Left renal pelvis (tissue), 4 donors: ENCODE measurements at regions not wholly inside any gene's neighbourhood (a gene's known extent, or its start where the extent isn't known, plus 50 kb on each side); places are given as distances from the start of the nearest gene placed in this dataset.
"Not testable (repeated sequence)": the region's sequence is repeated elsewhere in the genome, so short reads cannot be mapped to it uniquely, and the experiment has no call there.

Experiments
- DNase-seq, 4 donors: peaks; one replicate each; pipeline ENCODE4 v3.0.0-alpha.2; 2013; ENCODE audit warnings: low read depth in 4 of 4, low spot score in 3 of 4

GRCh38 chr3:164779816-164780215, 298.5 kb downstream of the SI start:
- no peak for DNase-seq

DNA sequence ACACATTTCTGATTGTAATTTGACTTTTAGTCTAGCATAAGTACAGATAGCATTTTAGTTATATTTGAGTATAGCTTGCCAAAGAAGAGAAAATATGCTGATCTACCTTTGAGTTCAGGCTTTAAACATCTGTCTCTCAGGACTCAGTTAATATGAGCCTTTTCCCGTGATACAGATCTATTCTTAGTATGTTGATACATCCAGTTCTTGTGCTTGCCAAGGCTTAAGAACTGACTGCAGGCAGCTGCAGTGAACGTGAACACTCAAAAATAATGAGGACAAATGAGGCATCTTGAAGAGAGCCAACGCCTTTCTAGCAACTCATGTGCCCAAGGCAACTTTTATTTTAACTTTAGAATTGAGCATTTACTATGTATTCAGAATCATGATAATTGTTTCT, 325.5 kb downstream of the SI start:
- no peak for DNase-seq

GRCh38 chr3:164748626-164749025, 329.7 kb downstream of the SI start:
- no peak for DNase-seq

DNA sequence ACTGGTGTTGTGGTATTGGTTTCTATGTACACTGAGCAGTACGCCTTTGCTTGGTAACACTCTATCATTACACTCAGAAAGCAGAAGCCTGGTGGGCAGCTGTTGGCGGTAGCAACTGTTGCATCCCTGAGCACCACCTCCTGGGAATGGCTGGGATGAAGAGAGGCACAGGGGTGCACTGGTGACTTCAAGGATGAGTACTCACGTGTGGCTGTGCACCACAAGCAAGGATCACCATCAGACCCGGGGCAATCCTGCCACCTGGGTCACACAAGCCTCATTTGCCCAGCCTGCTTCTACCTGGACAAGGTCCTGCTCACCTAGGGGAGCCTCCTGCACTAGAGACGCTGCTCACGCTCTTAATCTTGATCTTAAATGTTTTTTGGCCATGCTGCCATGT, 336.4 kb downstream of the SI start:
- DNase-seq: no peak

GRCh38 chr3:164737174-164737573, 341.1 kb downstream of the SI start:
- no peak for DNase-seq

GRCh38 chr3:164732166-164732565, 346.1 kb downstream of the SI start:
- DNase-seq: no peak

DNA sequence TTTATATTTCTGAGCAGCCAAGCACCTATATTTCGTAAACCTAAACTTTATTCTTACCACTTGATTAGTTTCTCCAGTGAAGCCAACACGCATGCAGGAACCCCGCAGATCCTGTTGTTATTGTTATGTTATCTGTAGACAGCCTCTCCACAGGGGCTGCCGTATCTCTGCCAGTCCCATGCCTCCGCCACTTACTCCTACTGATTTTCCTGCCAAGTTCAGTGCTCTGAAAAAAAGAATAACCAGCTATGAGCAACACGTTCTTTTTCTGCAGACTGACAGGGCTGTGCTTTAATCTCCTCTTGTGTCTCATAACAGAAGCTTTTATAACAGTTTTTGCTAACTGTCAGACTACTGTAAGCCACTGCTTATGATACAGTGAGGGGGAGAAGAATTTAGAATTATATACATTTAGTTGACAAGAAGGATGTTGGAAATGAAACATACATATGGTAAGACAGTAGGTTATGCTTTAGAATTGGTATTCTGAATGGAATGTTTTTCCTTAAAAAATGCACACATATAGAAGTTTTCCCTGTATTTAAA, 347.4 kb downstream of the SI start:
- no peak for DNase-seq

DNA sequence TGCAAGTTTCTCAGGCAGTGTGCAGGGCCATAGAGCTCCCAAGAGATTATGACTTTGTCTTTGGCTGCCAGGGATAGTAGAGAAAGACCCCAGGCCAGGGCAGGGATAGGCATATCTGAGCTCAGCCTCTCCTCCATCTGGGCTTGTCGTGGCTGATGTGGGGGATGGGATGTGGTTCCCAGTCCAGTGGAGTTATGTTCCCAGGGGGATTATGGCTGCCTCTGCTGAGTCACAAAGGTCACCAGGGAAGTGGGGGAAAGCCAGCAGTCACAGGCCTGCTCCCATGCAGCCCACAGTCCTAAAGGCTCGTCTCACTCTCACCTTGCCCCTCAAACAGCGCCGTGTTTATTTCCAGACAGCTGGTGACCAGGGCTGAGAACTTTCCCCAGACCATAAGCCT, 354.9 kb downstream of the SI start:
- DNase-seq: no peak

DNA sequence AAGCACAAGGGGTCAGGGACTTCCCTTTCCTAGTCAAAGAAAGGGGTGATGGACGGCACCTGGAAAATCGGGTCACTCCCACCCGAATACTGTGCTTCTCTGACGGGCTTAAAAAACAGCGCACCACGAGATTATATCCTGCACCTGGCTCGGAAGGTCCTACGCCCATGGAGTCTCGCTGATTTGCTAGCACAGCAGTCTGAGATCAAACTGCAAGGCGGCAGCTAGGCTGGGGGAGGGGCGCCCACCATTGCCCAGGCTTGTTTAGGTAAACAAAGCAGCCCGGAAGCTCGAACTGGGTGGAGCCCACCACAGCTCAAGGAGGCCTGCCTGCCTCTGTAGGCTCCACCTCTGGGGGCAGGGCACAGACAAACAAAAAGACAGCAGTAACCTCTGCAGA, 375.5 kb downstream of the SI start:
- not testable (repeated sequence) for DNase-seq

DNA sequence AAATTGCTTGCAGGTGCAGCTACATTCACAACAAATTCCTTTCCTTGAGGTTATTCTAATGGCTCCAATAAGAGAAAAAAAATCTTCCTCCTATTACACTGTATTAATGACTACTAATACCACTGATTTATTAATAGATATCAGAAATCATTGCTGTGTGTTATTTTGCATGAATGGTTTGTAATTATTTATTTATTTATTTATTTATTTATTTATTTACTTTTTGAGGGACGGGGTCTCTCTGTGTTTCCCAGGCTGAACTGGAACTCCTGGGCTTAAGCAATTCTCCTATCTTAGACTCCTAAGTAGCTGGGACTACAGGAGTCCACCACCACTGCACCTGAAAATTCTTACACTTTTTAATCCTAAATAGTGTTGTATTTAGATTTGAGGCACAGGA, 390.4 kb downstream of the SI start:
- no peak for DNase-seq

DNA sequence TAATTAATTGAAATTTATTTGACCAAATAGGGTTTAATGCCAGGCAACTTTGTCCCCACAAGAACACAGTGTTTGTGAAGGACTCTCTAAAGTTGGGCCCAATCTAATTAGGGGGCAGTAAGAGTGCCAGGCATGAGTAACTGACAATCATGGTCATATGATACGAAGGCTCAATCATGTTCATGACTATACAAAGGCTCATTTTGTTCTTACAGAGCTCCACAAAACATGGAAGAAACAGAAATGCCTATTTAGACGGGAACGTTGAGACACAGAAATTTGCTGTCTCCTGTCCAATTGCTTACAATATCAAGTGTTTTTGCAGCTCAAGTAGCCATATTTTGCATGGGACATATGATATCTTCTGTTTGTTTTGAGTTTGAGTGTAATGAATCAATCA, 391.1 kb downstream of the SI start:
- no peak for DNase-seq

DNA sequence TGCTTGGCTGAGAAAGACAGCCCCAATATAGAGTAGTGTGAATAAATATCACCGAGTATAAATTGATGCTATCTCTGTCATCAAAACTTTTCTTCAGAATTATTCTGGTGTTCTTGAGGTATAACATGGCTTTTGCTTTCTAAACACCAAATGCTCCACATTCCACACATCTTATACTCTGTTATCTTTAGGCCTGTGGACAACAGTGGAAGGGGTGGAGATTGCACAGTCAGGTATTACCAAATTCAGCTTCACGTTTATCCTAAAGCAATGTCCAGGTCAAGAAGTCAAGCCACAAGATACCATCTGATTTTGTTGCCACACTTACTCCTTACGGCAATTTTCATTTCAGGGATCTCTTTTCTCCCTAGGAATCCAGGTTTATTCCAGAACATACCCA, 394.8 kb downstream of the SI start:
- no peak for DNase-seq

GRCh38 chr3:164679245-164679644, 399.1 kb downstream of the SI start:
- no peak for DNase-seq

- DNase-seq: no peak
Observed at GRCh38 chr3:164677317-164677716, 401.0 kb downstream of the SI start.

GRCh38 chr3:164673738-164674137, 404.6 kb downstream of the SI start:
- no peak for DNase-seq

DNA sequence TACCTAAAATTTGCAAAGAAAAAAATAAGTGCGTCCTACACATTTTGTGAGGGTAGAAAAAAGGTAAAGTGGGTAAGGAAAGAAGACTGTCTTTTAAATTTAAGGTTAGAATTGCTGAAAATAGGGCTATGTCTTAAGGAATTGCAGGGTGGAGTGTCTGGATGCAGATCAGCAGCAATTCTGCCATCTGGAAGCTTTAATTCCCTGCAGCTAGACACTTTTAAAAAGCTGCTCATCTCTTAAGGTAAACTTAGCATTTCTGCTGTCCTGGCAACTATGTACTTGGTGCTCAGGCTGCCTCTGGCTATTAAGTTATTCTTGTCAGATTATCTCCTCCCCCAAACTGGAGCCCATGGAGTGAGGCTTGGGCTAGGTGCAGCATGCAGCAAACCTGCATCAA, 420.2 kb downstream of the SI start:
- DNase-seq: no peak

GRCh38 chr3:164657631-164658030, 420.7 kb downstream of the SI start:
- no peak for DNase-seq

DNA sequence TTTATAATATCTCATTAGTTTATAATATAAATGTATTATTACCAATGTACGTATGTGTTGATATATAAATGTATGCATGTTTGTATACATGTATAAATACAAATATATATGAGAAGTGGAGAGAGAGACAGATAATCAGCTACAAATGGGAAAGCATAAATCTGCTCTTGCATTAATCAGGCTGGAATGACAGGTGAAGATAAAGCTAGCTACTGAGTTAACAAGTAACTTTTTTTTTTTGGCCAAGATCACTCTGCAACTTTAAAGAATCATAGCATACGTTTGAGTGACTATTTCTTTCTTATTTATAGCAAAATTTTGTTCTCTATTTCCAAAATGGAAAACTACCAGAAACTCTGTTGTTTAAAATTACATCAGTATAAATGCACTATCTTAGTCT, 422.8 kb downstream of the SI start:
- DNase-seq: no peak

GRCh38 chr3:164641071-164641470, 437.2 kb downstream of the SI start:
- DNase-seq: no peak

DNA sequence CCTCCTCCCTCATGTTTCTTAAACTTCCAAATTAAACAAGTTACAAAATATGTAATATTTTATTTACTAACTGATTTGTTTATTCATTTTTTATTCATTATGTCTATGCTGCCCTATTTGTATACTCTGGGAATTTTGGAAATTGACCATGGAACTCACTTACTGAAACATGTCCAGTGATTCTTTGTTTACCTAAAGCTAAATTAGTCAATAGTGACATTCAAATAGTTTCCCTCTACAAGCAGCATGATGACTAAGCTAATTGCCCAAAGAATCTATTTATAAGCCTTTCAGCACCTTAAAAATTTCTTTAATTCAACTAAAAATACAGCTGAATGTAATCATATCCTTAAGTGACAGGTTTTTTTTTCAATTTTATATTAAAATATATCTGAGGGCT, 437.7 kb downstream of the SI start:
- no peak for DNase-seq

GRCh38 chr3:164620956-164621355, 457.3 kb downstream of the SI start:
- DNase-seq: no peak

- DNase-seq: no peak
Observed at GRCh38 chr3:164620423-164620822, 457.9 kb downstream of the SI start.

GRCh38 chr3:164612751-164613150, 465.5 kb downstream of the SI start:
- no peak for DNase-seq
